A673 (cell line): ENCODE measurements at regions not wholly inside any gene's neighbourhood (a gene's known extent, or its start where the extent isn't known, plus 50 kb on each side); places are given as distances from the start of the nearest gene placed in this dataset.

Experiments used
- EZH2 ChIP-seq: fragments of 200-600 bp; sonication (generic); IDR thresholded peaks from 2 replicates; pipeline ENCODE4 v1.6.1; 2017; ENCODE audit warnings: borderline replicate concordance, low read depth, mild to moderate bottlenecking, mixed read lengths, antibody characterized with exemption, low read length; ENCODE audit not compliant: poor library complexity, severe bottlenecking
- TF ChIP-seq, protein P1 (sequence below): fragments of 300-800, 200-600 bp; sonication (generic); conservative IDR thresholded peaks from 2 replicates; pipeline ENCODE4 v1.5.1; 2017; ENCODE audit warnings: low read depth, mild to moderate bottlenecking, antibody characterized with exemption, low read length, moderate library complexity, mixed read lengths

- TF ChIP-seq, protein P1, sequence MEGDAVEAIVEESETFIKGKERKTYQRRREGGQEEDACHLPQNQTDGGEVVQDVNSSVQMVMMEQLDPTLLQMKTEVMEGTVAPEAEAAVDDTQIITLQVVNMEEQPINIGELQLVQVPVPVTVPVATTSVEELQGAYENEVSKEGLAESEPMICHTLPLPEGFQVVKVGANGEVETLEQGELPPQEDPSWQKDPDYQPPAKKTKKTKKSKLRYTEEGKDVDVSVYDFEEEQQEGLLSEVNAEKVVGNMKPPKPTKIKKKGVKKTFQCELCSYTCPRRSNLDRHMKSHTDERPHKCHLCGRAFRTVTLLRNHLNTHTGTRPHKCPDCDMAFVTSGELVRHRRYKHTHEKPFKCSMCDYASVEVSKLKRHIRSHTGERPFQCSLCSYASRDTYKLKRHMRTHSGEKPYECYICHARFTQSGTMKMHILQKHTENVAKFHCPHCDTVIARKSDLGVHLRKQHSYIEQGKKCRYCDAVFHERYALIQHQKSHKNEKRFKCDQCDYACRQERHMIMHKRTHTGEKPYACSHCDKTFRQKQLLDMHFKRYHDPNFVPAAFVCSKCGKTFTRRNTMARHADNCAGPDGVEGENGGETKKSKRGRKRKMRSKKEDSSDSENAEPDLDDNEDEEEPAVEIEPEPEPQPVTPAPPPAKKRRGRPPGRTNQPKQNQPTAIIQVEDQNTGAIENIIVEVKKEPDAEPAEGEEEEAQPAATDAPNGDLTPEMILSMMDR, result no peak
- TF ChIP-seq EZH2, result no peak
Observed at GRCh38 chr4:111770514-111770913, 374.7 kb upstream of the FAM241A start.
